ENCODE measurements at regions not wholly inside any gene's neighbourhood (a gene's known extent, or its start where the extent isn't known, plus 50 kb on each side); places are given as distances from the start of the nearest gene placed in this dataset.

DNA sequence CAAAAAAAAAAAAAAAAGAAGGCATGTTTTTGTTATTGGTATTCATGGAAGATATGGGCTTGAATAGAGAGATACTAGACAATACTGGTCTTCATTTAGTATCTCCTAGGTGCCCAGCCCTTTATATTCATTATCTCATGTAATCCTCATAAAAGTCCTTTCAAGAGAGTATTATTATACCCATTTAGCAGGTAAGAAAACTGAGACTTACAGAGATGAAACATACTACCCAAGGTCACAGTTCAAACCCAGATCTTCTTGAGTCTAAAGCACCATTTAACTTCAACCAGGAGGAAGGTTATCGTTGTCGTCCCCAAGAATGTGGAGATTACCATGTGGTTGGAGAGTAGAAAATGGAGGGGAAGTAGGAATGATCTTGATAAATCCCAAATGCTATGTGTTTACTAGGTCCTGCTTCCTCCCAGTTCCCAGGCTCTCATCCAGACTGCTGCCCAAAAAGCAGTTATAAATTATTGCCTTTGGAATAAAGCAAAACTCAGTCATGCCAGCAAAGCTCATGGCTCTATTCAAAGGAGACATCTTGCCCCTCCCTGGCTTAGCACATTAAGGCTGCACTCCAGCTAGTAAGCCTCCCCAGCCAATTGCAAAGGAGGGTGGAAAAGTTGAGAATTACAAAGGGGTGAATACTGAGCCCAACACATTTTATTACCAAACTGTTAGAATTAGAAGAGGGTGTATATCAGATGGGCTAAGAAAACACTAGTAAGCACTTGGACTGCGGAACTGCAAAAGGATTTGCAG is 163.9 kb downstream of the PIK3R1 start:
- DNase-seq (ENCODE audit: low read depth in 2 of 2): no peak

- DNase-seq (ENCODE audit: low read depth in 2 of 2): no peak
Observed at GRCh38 chr5:68380078-68380477, 164.5 kb downstream of the PIK3R1 start.

DNA sequence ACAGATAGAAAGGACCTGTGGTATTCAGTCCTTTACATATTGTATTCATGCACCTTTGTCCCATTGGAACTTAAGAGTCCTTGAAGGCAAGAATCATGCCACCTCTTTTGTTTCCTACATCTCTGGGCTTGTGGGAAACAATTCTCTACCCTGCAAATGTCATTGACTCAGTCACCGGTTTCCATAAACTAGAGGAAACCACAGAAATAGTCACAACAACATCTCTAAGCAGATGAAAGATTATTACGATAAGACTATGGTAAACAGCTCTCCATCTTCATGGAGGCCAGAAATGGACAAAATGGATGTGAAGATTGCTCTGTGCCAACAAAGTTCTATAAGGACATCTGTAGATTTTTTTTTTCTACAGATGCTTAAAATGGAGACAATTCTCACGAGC is 165.5 kb downstream of the PIK3R1 start:
- no peak for DNase-seq (ENCODE audit: low read depth in 2 of 2)

GRCh38 chr5:68381909-68382308 is 166.4 kb downstream of the PIK3R1 start:
- no peak for DNase-seq (ENCODE audit: low read depth in 2 of 2)

DNA sequence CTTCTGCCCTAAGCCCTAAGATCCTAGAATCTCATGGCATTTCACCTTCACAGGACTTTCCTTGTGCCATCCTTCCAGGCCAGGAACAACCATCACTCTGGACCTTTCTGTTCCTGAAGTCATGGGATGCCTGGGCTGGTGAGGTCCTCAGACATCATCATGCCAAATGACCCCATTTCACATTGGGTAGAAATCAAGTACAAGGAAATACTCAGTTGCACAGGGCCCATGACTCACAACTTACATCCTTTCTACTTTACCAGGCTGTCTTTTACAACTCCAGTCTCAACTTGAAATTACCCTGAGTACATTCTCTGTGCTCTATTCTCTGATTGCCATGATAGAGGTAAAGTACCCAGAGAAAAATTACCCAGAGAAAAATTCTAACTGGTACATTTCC is 167.1 kb downstream of the PIK3R1 start:
- no peak for DNase-seq (ENCODE audit: low read depth in 2 of 2)

DNA sequence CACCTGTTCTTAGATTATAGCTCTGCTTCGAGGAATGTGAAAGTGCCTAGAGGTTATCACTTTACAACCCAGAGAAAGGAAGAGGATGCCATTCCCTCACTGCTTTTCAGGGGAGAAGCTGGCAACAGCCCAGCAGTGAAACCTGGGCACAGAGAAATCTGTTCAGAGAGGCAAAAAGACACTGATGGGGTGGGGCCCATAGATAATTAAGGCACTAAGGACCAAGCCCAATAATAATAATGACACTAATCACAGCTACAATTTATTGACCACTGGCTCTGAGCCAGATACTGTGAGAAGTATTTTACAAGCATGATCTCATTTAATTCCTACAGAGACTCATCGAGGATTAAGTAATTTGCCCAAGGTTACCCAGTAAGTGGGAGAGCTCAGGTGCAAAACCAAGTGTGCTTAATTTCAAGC is 168.3 kb downstream of the PIK3R1 start:
- DNase-seq (ENCODE audit: low read depth in 2 of 2): no peak

DNA sequence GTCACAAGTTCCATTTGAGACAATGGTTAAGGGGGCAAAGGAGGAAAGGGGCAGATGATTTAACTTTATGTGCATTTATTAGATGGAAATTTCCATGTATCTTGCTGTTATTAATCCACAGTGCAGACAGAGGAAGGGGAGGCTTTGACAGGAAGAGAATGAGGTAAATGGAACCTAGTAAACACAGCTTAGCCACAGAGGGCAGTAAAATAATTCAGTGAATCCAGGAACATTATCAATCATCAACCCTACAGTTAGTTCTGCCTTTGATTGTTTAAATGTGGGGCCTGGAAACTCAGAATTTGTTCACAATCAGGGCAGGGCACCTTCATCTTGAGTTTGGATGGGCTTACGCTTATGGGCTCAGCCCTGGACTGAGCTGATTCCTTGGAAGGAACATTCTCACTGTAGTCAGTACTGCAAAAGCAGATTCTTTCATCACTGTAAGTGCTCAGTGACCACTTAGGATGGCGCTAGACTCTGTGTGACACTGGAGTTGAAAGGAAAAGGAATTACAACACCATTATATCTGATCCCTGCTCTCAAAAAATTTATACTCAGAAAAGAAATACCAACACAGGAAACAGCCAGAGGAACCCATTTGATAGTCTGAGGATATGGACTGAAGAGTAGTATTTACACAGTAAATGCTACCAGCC is 169.5 kb downstream of the PIK3R1 start:
- DNase-seq (ENCODE audit: low read depth in 2 of 2): no peak

GRCh38 chr5:68385936-68386335 is 170.4 kb downstream of the PIK3R1 start:
- no peak for DNase-seq (ENCODE audit: low read depth in 2 of 2)

DNA sequence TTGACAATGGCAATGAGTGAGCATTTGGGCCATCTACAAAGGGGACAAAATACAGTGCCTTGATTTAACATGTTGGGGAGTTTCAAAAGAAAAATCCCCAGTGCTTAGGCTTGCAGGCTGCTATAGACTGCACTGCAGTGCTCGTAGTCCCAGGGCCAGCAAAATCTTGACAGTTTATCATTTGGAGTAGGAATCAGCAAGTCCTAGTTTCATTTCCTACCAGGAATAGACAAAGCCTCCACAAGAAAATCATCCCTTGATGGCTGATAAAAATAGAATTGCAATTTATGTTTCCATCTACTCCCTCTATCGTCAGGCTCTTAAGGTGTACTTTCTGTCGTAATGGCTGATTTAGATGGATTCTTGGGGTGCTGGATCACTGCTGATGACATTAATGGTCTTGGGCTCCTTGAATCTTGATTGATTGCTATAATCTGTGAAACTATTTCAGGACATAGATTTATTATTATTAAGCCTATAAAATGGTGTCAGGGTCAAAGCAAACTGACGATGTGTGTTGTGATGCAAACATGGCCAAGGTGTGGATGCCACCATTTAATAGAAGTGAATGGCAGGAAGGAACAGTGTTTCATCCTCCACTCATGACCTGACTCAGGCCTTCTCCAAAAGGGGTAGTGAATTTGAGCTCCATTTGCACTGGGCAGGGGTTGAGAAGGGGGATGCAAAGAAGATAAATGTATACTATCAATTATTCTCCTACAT is 171.7 kb downstream of the PIK3R1 start:
- DNase-seq (ENCODE audit: low read depth in 2 of 2): no peak

DNA sequence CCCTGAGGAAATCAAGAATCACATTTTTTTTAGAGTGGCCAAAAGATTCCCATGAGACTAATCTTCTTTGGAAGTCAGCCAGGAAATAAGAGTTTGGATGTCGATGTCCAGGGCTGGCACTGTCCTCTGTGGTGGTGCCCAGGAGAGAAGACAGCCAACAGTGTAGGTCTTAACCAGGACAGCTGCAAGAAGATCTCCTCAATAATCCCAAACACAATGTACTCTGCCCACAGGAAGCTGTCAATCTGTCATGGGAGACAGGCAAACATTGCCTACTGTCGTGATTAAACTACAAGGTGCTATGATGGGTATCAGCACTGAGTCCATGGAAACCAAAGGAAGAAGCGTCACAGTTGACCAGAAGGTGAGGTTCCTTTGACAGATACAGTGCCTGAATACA is 174.1 kb downstream of the PIK3R1 start:
- DNase-seq (ENCODE audit: low read depth in 2 of 2): no peak

DNA sequence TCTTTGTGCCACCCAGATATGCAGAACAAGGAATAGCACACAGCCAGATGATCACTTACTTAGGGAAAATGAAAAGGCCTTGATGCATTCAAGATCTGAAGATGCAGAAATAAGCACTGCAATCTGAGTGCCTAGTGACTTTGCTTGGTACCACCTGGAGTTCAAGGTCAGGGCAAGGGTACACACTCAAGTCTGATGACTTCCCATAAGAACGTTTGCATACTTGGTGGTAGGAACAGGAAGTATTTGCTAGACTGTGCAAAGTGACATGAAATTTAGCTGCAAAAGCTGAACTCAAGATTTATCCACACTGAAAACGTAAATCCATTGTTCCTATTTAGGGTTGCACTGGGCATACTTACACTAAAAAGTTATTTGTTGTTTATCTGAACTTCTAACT is 177.1 kb downstream of the PIK3R1 start:
- DNase-seq (ENCODE audit: low read depth in 2 of 2): no peak

DNA sequence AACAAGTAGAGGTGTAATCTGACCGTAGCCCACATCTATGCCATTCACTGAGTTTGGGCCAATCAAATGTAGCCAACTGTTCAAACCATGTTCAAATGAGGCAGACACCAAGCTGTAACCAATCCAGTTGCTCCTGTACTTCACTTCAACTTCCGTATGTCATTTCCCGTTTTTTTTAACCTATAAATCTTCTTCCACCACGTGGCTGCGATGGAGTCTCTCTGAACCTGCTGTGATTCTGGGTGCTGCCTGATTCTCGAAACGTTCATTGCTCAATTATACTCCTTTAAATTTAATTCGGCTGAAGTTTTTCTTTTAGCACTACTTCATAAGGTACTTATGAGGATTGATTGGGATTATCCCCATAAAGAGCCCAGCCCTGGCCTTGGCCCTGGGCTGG is 179.7 kb downstream of the PIK3R1 start:
- no peak for DNase-seq (ENCODE audit: low read depth in 2 of 2)

GRCh38 chr5:68395926-68396511 is 180.5 kb downstream of the PIK3R1 start:
- DNase-seq (ENCODE audit: low read depth in 2 of 2): no peak

- no peak for DNase-seq (ENCODE audit: low read depth in 2 of 2)
Observed at GRCh38 chr5:68396722-68397121, 181.2 kb downstream of the PIK3R1 start.

- DNase-seq (ENCODE audit: low read depth in 2 of 2): no peak
Observed at GRCh38 chr5:68398146-68398812, 182.7 kb downstream of the PIK3R1 start.

DNA sequence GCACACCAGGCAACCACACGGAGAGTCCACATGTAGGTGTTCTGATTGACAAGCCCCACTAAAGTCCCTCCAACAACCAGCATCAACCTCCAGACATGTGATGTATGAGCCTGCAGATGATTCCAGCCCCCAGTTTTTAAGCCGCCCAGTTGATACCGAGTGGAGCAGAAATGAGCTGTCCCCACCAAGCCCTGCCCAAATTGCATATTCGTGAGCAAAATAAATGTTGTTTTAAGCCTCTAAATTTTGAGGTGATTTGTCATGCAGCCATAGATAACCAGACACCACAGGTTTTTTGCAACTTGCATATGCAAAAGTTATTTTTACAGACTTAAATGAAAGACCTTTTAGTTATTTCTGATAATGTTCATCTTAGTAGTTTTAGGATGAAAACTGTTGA is 187.7 kb downstream of the PIK3R1 start:
- no peak for DNase-seq (ENCODE audit: low read depth in 2 of 2)

DNA sequence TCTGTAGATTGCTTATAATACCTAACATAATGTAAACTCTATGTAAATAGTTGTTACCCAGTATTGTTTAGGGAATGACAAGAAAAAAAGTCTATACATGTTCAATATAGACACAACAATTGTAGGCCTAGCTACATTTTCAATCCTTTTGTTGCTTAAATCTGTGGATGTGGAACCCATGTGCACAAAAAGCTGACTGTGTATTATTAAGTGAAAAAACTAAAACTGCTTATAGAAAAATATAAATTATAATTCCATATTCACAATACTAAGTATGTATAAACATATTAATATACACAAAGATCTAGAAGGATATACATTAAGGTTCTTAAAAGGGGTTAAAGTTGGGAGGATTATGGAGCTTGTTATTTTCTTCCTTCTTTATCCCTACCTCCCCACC is 188.7 kb downstream of the PIK3R1 start:
- DNase-seq (ENCODE audit: low read depth in 2 of 2): no peak

GRCh38 chr5:68405026-68405684 is 189.6 kb downstream of the PIK3R1 start:
- DNase-seq (ENCODE audit: low read depth in 2 of 2): no peak

GRCh38 chr5:68405784-68406743 is 190.5 kb downstream of the PIK3R1 start:
- DNase-seq (ENCODE audit: low read depth in 2 of 2): no peak

DNA sequence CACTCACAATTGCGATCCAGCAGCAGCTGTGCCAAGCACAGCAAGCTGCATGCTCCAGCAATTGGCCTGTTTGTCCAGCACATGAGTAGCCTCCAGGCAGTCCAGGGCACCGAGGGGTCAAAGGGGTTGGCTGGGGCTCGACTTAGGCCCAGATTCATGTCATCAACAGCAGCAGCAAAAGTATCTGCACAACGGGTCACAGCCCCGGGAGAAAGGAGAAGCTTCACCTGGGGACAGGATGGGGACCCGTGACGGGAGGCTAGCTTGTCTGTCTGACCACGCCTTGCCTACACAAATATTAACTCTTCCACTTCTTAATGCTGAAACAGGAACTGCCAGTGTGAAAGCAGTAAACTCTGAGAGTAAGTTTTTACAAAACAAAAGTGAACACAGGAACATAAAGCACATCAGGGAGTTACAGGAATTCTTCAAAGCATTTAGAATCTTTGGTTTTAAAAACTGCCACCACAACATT is 191.2 kb downstream of the PIK3R1 start:
- DNase-seq (ENCODE audit: low read depth in 2 of 2): no peak

All from stimulated activated CD8-positive, alpha-beta memory T cell treated with anti-CD3 and anti-CD28 coated beads, Interleukin-7, amount 100 ng/mL, for 1 hour (primary cell).